Endothelial cell of umbilical vein (primary cell): ENCODE measurements at regions not wholly inside any gene's neighbourhood (a gene's known extent, or its start where the extent isn't known, plus 50 kb on each side); places are given as distances from the start of the nearest gene placed in this dataset.

Experiments used
- BruUV-seq: library from RNA; stranded (reverse); fragments of 400-500 nt; replicated peaks from 2 replicates; lab custom pipeline; 2021; lab: Mats Ljungman, UMichigan
- CTCF ChIA-PET: fragments of 300-600, 350-600 bp; sonication (Branson Sonifier 250); formaldehyde crosslinking; loops from one replicate; lab custom pipeline; 2021; ENCODE audit warnings: antibody characterized with exemption, inconsistent platforms; lab: Charles Lee
- POLR2A ChIA-PET: fragments of 300-600, 350-600 bp; sonication (Branson Sonifier 250); formaldehyde crosslinking; loops from one replicate; lab custom pipeline; 2021; ENCODE audit warnings: antibody characterized with exemption, inconsistent platforms; lab: Charles Lee
- DNase-seq: peaks from one replicate; pipeline ENCODE4 v3.0.0-alpha.2; 2011; ENCODE audit warnings: low read depth, low spot score
- FAIRE-seq: peaks from 2 replicates; lab custom pipeline; 2011; peaks lifted over from hg19 to GRCh38; lab: Jason Lieb, UNC
- H2AFZ ChIP-seq: 2 replicates; pipeline ENCODE4 v1.6.0; 2012; ENCODE audit warnings: low read depth, low read length, control low read depth, inconsistent platforms
- H3K27ac ChIP-seq: 2 replicates; pipeline ENCODE4 v1.5.1; 2011; ENCODE audit warnings: low read depth, mild to moderate bottlenecking, control low read depth, low read length, moderate library complexity; ENCODE audit not compliant: insufficient read depth
- H3K27me3 ChIP-seq, 2 experiments: 2 replicates each; pipeline versions ENCODE4 v1.6.0 to v1.6.1; 2011; ENCODE audit warnings: low read length in 2 of 2, mixed read lengths in 1 of 2; ENCODE audit not compliant: control insufficient read depth in 2 of 2, insufficient read depth in 2 of 2
- H3K36me3 ChIP-seq, 2 experiments: 2 replicates in 1 of 2; 3 replicates in 1 of 2; pipeline ENCODE4 v1.5.1; 2011; ENCODE audit warnings: low read length in 2 of 2, mild to moderate bottlenecking in 1 of 2, moderate library complexity in 1 of 2; ENCODE audit not compliant: control insufficient read depth in 2 of 2, insufficient read depth in 2 of 2; ENCODE audit errors: extremely low read depth in 1 of 2
- H3K4me1 ChIP-seq: 3 replicates; pipeline ENCODE4 v1.5.1; 2011; ENCODE audit warnings: mild to moderate bottlenecking, low read length; ENCODE audit not compliant: control insufficient read depth, insufficient read depth; ENCODE audit errors: extremely low read depth
- H3K4me2 ChIP-seq: 2 replicates; pipeline ENCODE4 v1.6.1; 2011; ENCODE audit warnings: low read length, control low read depth, mixed read lengths; ENCODE audit not compliant: insufficient read depth
- H3K4me3 ChIP-seq, 3 experiments: fragments of 200-600 bp in 1 of 3; sonication (generic), shearing (Covaris generic) in 1 of 3; replicated peaks in 1 of 3; 2 replicates each; pipeline ENCODE4 v1.5.1; 2011 to 2016; ENCODE audit warnings: control low read depth in 3 of 3, low read length in 3 of 3, mild to moderate bottlenecking in 2 of 3, inconsistent platforms in 1 of 3, low read depth in 1 of 3, moderate library complexity in 1 of 3; ENCODE audit not compliant: insufficient read depth in 1 of 3
- H3K79me2 ChIP-seq: 2 replicates; pipeline ENCODE4 v1.6.0; 2012; ENCODE audit warnings: low read length, inconsistent platforms; ENCODE audit not compliant: control insufficient read depth, insufficient read depth
- H3K9ac ChIP-seq: replicated peaks from 2 replicates; pipeline ENCODE3; 2011; ENCODE audit warnings: low read length, control low read depth; ENCODE audit not compliant: insufficient read depth; ENCODE audit errors: extremely low read depth
- H3K9me1 ChIP-seq: replicated peaks from 3 replicates; pipeline ENCODE4 v1.6.0; 2011; ENCODE audit warnings: mild to moderate bottlenecking, low read length; ENCODE audit not compliant: control insufficient read depth, insufficient read depth; ENCODE audit errors: extremely low read depth
- H3K9me3 ChIP-seq: replicated peaks from 2 replicates; pipeline ENCODE4 v1.5.1; 2012; ENCODE audit warnings: low read length, inconsistent platforms; ENCODE audit not compliant: control insufficient read depth, insufficient read depth
- H4K20me1 ChIP-seq: replicated peaks from 2 replicates; pipeline ENCODE3; 2011; ENCODE audit warnings: mild to moderate bottlenecking, low read length; ENCODE audit not compliant: control insufficient read depth, insufficient read depth; ENCODE audit errors: extremely low read depth
- CTCF ChIP-seq, 2 donors: IDR thresholded peaks; 1 replicate in 1 of 2; 2 replicates in 1 of 2; pipeline ENCODE4 v1.5.1; 2011; ENCODE audit warnings: low read length in 2 of 2, mild to moderate bottlenecking in 2 of 2, moderate library complexity in 2 of 2, control low read depth in 1 of 2, inconsistent platforms in 1 of 2, low read depth in 1 of 2; ENCODE audit not compliant: insufficient read depth in 1 of 2; ENCODE audit errors: extremely low read depth in 1 of 2
- EZH2 ChIP-seq: IDR thresholded peaks from 2 replicates; pipeline ENCODE4 v1.6.1; 2012; ENCODE audit warnings: borderline replicate concordance, low read depth, mild to moderate bottlenecking, moderate library complexity, low read length, inconsistent platforms; ENCODE audit not compliant: severe bottlenecking
- FOS ChIP-seq: IDR thresholded peaks from 2 replicates; pipeline ENCODE4 v1.6.1; 2011; ENCODE audit warnings: mild to moderate bottlenecking, low read length, moderate library complexity, borderline replicate concordance; ENCODE audit not compliant: insufficient read depth
- GATA2 ChIP-seq: IDR thresholded peaks from 2 replicates; pipeline ENCODE4 v1.7.0; 2011; ENCODE audit warnings: low read depth, mild to moderate bottlenecking, moderate library complexity, mixed read lengths, low read length; ENCODE audit not compliant: insufficient read length, insufficient read depth
- JUN ChIP-seq: IDR thresholded peaks from 2 replicates; pipeline ENCODE4 v1.6.1; 2011; ENCODE audit warnings: borderline replicate concordance, low read depth; ENCODE audit not compliant: insufficient read length, insufficient read depth
- MAX ChIP-seq: IDR thresholded peaks from 2 replicates; pipeline ENCODE4 v1.6.1; 2011; ENCODE audit not compliant: insufficient read depth, insufficient read length
- MYC ChIP-seq: IDR thresholded peaks from one replicate; pipeline ENCODE4 v1.6.1; 2011; ENCODE audit warnings: mild to moderate bottlenecking, low read depth, low read length
- POLR2A ChIP-seq: IDR thresholded peaks from 2 replicates; pipeline ENCODE4 v1.6.1; 2012; ENCODE audit warnings: low read depth, mild to moderate bottlenecking, control low read depth, low read length
- dilution Hi-C: fragments of 300-500 bp; cut with MboI; formaldehyde crosslinking; loops from one replicate; pipeline ENCODE4 v1.15.0; 2019; ENCODE audit warnings: low sequenced_read_pairs; ENCODE audit not compliant: extremely low pct_ligation_motif_present
- intact Hi-C: fragments of 100-400 bp; cut with micrococcal nuclease; formaldehyde crosslinking; loops from one replicate; pipeline ENCODE4 v1.10.0; 2022

- POLR2A ChIA-PET: no interaction called here
- no peaks in the 10 kb centered on the region for H3K9me1 ChIP-seq
- no peak overlapping the region for H2AFZ ChIP-seq
- no TSS peak for BruUV-seq
- intact Hi-C loops (loop anchor here (5.0 to 10.0 kb wide), 3 partner anchors 67 to 115 kb away; no protein-coding TSS in a partner anchor), dilution Hi-C loops (no loop called here)
- no peaks in the 10 kb centered on the region for H4K20me1 ChIP-seq
- H3K79me2 ChIP-seq: no peaks in the 10 kb centered on the region
- CTCF ChIA-PET: no interaction called here
- no peak for FAIRE-seq
- no peak overlapping the region for H3K9ac ChIP-seq
- no peaks in the 10 kb centered on the region for H3K9me3 ChIP-seq
- no peak overlapping the region for H3K27ac ChIP-seq
- TF ChIP-seq EZH2 (no peak), FOS (no peak), MAX (no peak), CTCF (IDR thresholded peaks at IDR 0.05; ENCODE audit: extremely low read depth in 1 of 2, insufficient read depth in 1 of 2, low read depth in 1 of 2, low read length in 2 of 2) (no peak), MYC (no peak), JUN (no peak), POLR2A (no peak), GATA2 (no peak)
- DNase-seq: no peak
- H3K36me3 ChIP-seq: no peaks in the 10 kb centered on the region
- no peaks in the 10 kb centered on the region for H3K27me3 ChIP-seq
- no peak overlapping the region for H3K4me3 ChIP-seq
- H3K4me2 ChIP-seq: no peak overlapping the region
- peaks cover 29% of the 10 kb centered on the region for H3K4me1 ChIP-seq
Observed at GRCh38 chrY:7459802-7460201, 548.2 kb upstream of the AMELY start.
